Left colon (tissue), 2 donors: ENCODE measurements at regions not wholly inside any gene's neighbourhood (a gene's known extent, or its start where the extent isn't known, plus 50 kb on each side); places are given as distances from the start of the nearest gene placed in this dataset.
"Not testable (repeated sequence)": the region's sequence is repeated elsewhere in the genome, so short reads cannot be mapped to it uniquely, and the experiment has no call there.

Source experiments
- ATAC-seq: fragments of 200-7000 bp; cut with Tn5 transposase; one replicate; pipeline ENCODE4 v1.9.1; 2020; ENCODE audit warnings: mild to moderate bottlenecking, moderate library complexity
- DNase-seq, 2 donors: peaks; one replicate each; pipeline ENCODE4 v3.0.0-alpha.2; 2020
- intact Hi-C, 2 donors: fragments of 100-400 bp; cut with DNase I in 1 of 2; cut with micrococcal nuclease in 1 of 2; formaldehyde crosslinking; loops; one replicate each; pipeline versions ENCODE4 v1.11.2 to v1.14.0; 2022; cut with DNase I, micrococcal nuclease
- donor health status: DM: no; HTN: no; CAD: no.
- donor health status: DM: yes; HTN: yes; CAD: no.

- intact Hi-C loops, result no loop called here
- ATAC-seq (peak; percentile 14), DNase-seq (no peak)
Observed at GRCh38 chr11:86151174-86152005, 82.5 kb upstream of the PICALM start.

- DNase-seq (no peak), ATAC-seq (no peak)
- intact Hi-C loops, result no loop called here
Observed at GRCh38 chr11:86150847-86151173, 81.9 kb upstream of the PICALM start.

DNA sequence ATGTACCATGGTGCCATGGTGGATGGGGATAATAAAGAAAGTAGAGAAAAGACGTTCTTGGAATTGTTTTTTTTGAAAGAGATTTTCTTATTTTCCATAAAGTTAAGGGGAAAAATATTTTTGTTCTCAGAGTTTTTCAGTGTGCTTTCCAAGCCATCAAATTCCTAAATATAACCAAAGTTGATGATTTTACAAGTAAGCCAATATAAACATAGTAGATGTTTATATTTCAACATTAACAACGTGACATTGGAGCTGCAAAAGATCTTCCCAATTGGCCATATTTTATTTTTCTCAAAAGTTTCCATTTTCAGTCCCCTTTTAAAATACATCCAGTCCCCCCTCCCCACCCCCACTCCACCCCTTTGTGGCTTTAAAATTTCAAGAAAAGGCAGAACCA, 80.9 kb upstream of the PICALM start:
- ATAC-seq, result no peak
- intact Hi-C loops, result no loop called here
- no peak for DNase-seq

DNA sequence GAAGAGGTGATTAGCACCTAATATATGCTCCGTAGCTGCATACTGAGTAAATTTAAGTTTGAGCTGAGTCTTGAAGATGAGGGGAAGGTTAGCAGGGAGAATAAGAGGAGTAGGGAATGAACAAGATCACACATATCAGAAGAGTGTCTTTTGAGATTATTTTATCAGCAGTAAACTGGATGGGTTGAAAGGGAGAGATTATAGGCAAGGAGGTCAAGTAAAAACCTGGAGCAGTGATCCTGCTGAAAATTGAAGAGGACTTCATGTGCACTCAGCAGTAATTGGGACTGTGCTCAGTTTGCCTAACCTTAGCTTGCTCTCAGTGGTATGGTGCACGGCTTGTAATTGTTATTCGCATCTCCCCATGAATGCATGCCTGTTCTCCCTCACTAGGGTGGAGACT, 79.5 kb upstream of the PICALM start:
- intact Hi-C loops, result no loop called here
- DNase-seq, result no peak
- no peak for ATAC-seq

DNA sequence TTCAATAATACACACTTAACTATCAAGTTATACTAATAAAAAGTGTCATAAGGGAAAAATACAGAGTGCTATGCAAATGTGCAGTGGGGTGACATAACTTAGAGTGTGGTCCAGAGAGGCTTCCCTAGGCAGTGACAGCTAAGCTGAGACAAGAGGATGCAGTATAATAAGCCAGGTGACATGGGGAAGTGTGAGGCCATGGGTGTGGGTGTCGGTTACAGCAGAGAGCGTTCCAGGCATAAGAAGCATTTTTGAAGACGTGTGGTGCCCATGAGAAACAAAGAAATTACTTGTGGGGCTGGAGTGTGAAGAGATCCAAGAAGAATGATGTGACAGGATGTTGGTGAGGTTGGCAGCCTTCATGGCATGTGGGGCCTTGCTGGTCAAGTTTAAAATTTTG, 78.1 kb upstream of the PICALM start:
- DNase-seq, result no peak
- no peak for ATAC-seq
- intact Hi-C loops, result no loop called here

- intact Hi-C loops, result no loop called here
- ATAC-seq (no peak), DNase-seq (no peak)
Observed at GRCh38 chr11:86145439-86146156, 76.7 kb upstream of the PICALM start.

- DNase-seq, result no peak
- ATAC-seq, result no peak
- intact Hi-C loops, result no loop called here
Observed at GRCh38 chr11:86144846-86145245, 76.0 kb upstream of the PICALM start.

DNA sequence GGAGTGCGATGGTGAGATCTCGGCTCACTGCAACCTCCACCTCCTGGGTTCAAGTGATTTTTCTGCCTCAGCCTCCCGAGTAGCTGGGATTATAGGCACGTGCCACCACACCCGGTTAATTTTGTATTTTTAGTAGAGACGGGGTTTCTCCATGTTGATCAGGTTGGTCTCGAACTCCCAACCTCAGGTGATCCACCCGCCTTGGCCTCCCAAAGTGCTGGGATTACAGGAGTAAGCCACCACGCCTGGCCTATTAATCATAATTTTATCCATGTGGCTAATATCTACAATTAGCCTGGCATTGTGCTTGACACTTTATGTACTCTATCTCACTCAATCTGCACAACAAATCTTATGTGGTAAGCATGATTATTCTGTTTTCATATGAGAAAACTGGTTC, 75.2 kb upstream of the PICALM start:
- DNase-seq, ATAC-seq, intact Hi-C loops: not testable (repeated sequence)

DNA sequence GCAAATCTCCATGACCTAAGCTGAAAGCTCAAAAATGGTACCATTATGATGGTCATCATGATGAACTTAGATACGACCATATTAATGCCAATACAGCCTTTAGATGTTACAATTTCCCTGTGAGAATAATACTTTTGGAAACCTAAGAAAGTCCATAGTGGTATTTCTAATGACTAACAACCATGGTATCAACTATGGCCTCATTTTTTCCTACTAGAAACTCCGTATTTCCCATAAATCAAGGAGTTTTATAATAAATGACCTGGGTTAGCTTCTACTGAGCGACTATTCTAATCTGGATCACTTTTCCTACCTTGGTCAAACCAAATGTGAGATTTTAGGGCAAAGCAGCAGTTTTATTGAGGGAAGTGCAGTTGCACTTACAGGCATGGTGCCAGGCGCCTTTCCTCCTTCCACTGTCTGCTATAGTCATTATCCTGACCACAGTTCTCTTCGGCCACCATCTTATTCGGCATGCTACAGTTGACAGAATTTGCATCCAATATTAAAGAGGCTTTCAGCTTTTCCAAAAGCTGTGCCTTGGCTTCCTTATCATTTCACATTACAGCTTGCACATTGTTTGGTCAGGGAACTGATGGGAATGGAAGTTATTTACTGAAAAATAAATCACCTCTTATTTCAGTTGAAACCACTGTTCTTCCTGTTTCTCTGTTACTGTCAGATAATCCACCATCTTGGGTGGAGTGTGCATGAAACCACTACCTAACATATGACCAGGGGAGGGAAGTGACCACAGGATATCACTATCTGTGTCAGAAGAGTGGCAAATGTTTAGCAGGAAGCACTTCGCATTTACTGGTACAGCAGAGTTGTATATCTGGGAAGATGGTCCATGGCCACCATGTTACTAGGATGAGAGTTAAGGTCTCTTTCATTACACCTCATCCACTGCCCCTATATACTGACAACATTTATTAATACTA, 74.5 kb upstream of the PICALM start:
- ATAC-seq, result no peak
- intact Hi-C loops, result no loop called here

GRCh38 chr11:86142170-86142569, 73.3 kb upstream of the PICALM start:
- ATAC-seq (no peak), DNase-seq (no peak)
- intact Hi-C loops, result no loop called here

More for the DNA sequence above, 74.5 kb upstream of the PICALM start:
- DNase-seq, result no peak

DNA sequence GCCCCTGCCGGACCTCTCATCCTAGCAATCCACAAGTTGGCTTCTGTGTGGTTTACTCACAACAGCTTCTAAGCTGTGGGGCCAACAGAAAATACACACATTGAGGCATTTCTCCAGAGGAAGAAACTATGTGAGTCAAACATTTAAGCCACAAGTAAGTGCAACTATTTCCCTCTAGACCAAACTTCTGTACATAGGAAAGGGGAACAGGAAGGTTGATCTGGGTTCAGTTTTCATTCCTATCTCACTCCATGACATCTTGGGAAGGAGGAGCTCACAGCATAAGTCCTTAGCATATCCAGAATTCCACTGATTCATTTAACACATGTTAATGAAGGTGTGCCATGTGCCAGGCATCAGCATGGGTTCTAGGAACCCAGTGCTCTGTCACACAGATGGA, 72.8 kb upstream of the PICALM start:
- intact Hi-C loops, result no loop called here
- no peak for DNase-seq
- no peak for ATAC-seq

DNA sequence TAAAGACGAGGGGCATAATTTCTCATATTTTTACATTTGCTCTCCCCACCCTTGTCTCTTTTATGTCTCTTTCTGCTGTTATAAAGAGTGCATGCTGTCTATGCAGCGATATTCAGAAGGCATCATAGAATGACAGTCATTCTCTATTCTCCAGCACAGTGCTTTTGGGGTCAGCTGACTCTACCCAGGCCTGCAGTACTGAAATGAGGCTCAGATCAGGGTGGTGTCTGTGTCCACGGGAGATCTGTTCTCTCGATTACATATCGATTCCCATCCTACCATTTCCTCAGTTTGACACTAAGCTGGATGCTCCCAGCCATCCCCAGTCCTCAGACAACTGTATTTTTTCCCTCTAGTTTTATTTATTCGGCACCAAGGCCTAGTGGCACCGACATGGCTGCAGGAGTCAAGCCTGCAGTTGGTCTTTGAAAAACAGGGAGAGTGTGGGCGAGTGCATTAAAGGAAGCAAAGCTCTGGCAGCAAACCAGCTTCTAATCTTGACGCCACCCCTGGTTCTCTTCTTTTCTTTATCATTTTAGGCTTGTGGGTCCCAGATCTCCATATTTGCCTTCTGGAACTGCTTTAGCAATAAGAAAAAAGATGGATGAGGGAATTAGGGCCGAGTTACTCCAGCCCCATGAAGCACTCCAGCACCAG, 71.6 kb upstream of the PICALM start:
- no peak for DNase-seq
- intact Hi-C loops, result no loop called here
- ATAC-seq, result no peak

DNA sequence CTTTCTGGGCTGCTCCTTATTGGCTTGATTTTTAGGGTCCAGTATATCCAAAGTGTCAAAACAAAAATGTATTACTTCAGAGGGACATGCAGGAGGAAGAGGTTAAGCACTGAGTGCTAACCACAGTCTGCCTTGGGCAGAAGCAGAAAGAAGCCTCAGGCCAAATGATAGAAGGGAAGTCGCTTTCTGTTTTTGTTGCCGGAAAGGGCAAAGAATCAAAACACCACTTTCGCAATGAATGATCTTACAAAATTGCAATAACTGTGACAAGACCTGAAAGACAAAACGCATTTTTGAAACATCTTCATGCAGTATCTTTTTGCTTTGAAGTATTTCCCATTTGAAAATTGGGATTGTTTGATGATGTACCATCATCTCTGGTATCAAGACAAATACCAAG, 70.1 kb upstream of the PICALM start:
- no peak for DNase-seq
- ATAC-seq, result no peak
- intact Hi-C loops, result no loop called here

DNA sequence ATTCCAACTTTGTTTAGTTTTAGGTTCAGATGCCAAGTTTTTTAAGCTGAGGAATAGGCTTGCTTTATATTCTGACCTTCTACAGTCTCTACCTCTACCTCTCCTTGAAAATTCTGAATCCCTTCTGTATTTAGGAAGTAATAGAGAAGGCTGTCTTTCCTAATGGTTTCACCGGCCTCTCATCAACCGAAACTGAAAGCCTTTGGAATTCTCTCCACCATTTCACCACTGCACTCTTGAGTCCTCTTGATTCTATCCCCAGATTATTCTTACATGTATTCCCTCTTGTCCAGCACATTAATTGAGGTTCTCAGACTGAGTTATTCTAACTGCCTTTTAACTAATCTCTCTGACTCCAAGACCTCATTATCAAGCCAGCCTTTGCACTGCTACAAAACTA, 67.7 kb upstream of the PICALM start:
- ATAC-seq (no peak), DNase-seq (no peak)
- intact Hi-C loops, result no loop called here

DNA sequence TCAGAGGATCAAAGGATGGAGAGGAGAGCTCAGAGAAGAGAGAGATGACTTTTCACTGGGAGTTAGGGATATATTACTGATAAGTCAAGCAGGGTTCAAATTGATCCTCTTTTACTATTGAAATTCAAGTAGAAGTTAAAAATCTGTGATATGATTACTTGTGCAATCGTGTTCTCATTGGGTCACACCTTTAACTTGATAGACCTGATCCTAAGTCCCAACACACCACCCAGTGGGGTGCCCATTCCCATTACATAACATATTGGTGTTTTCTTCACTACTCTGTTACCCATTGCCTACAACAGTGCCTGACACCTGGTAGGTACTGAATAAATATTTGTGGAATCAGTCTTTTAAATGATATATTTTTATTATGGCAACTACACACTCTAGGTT, 66.4 kb upstream of the PICALM start:
- DNase-seq, result no peak
- intact Hi-C loops, result no loop called here

GRCh38 chr11:86134580-86135318, 65.9 kb upstream of the PICALM start:
- DNase-seq (peak in 1 of 2 donors; percentile 42), ATAC-seq (peak; percentile 87)
- intact Hi-C loops, result no loop called here

More for the DNA sequence above, 66.4 kb upstream of the PICALM start:
- ATAC-seq, result no peak

GRCh38 chr11:86132667-86133249, 63.9 kb upstream of the PICALM start:
- DNase-seq, result peak; percentile 28 to 34
- intact Hi-C loops, result no loop called here
- ATAC-seq, result peak; percentile 41
